ENCODE measurements at regions not wholly inside any gene's neighbourhood (a gene's known extent, or its start where the extent isn't known, plus 50 kb on each side); places are given as distances from the start of the nearest gene placed in this dataset.
"Not testable (repeated sequence)": the region's sequence is repeated elsewhere in the genome, so short reads cannot be mapped to it uniquely, and the experiment has no call there.

DNA sequence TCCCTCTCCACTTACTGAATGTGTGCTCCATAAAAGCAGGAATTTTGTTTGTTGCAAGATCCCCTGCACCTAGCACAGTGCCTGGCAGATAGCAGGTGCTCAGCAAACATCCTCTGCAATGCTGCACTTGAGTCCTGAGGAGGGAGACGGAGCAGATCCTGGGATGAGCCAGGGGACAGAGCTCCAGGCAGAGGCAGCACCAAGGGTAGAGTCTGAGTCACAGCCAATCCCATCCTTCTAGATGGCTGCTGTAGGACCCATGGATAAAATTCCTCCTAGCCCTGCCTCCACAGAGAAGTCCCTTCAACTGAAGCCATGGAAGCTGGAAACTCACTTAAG is 59.3 kb upstream of the SULF2 start:
- DNase-seq: not testable (repeated sequence)

DNA sequence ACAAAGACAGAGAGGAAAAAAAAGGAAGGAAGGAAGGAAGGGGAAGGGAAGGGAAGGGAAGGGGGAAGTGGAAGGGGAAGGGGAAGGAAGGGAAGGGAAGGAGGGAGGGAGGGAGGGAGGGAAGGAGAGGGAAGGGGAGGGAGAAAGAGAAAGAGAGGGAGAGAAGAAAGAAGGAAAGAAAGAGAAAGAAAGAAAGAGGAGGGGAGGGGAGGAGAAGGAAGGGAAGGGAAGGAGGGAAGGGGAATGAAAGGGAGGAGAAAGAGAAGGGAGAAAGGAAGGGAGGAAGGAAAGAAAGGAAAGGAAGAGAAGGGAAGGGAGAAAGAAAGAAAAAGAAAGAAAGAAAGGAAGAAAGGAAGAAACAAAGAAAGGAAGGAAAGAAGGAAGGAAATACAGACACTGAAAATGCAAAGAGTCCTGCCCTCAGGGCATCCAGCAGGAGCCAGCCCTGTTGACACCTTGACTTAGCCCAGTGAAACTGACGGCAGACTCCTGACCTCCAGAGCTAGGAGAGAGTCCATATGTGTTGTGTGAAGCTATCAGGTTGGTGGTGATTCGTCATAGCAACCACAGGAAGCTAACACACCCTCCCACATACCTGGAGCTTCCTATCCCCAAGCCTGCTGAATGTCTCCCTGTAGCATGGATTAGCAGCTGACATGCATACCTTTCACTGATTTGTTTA is 58.7 kb upstream of the SULF2 start:
- DNase-seq: no peak

DNA sequence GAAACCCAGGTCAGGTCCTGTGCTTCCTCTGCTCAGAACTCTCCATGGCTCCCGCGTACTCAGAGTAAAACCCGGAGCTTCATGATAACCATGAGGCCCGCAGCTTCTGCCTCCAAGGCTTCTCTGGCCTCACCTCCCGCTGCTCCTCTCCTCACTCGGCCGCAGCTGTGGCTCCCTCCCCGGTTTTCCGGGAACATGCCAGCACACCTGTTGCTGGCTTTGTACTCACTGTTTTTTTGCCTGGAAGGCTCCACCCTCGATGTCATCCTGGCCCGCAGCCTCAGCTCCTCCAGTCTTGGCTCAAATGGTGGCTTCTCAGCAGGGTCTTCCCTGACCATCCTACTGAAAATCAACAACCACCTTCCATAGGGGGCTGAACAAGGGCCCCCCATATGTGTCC is 57.7 kb upstream of the SULF2 start:
- not testable (repeated sequence) for DNase-seq

DNA sequence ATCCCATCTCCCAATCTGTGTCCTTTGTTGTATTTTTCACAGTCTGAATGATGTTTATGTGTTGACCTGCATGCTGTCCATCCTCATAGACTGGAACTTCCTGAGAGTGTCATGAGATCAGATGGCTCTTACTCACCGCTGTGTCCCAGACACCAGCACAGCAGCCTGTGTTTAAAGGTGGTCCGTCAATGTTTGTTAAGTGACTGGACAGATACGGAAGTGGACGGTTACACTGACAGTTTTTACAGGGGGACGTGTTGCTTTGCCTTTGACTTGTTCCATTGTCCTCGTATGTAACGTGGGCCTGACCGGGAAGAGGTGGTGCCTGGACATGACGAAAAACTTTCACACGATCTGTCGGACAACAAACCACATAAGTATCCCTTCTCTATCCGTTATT is 56.7 kb upstream of the SULF2 start:
- not testable (repeated sequence) for DNase-seq

DNA sequence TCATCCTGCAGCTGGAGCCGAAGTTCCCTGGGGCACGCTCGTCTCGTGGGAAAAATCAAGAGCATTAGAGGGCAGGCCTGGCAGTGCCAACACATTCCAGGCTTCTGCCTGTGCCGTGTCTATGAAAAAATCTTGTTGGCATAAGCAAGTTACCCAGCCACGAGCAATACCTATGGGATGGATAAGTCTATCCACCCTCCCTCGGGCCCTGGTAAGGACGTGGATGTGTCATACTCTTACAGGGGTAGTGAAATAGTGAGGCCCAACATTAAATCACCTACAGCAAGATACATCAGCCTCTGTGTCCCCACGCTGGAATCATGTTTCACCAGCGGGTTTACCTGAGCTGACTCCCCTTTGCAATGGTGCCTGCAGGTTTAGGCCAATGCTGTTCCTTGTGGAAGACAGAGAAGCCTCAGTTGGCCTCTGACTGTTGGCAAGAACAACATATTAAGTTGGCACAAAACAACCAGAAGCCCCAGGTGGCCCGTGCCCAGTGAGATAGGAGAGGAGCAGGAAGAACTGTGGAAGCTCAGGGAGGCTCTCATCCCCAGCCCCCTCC is 51.1 kb upstream of the SULF2 start:
- not testable (repeated sequence) for DNase-seq
